KMS-11 (cell line): ENCODE measurements at regions not wholly inside any gene's neighbourhood (a gene's known extent, or its start where the extent isn't known, plus 50 kb on each side); places are given as distances from the start of the nearest gene placed in this dataset.

Experiments used
- H2AFZ ChIP-seq: fragments of 200-600 bp; sonication (generic); 2 replicates; pipeline ENCODE4 v1.6.1; 2016; ENCODE audit warnings: antibody characterized with exemption, mixed run types, low read depth
- H3K27ac ChIP-seq: fragments of 200-600 bp; sonication (generic); 2 replicates; pipeline ENCODE4 v1.6.1; 2016; ENCODE audit warnings: mild to moderate bottlenecking, mixed run types
- H3K27me3 ChIP-seq: fragments of 200-600 bp; sonication (generic); 2 replicates; pipeline ENCODE4 v1.6.1; 2017; ENCODE audit warnings: mild to moderate bottlenecking, low read depth, mixed run types, moderate library complexity; ENCODE audit not compliant: insufficient read depth
- H3K36me3 ChIP-seq: fragments of 200-600 bp; sonication (generic); 2 replicates; pipeline ENCODE4 v1.6.1; 2017; ENCODE audit warnings: mild to moderate bottlenecking, mixed run types; ENCODE audit not compliant: insufficient read depth
- H3K4me1 ChIP-seq: fragments of 200-600 bp; sonication (generic); 2 replicates; pipeline ENCODE4 v1.6.1; 2016; ENCODE audit warnings: mild to moderate bottlenecking, low read depth, mixed run types; ENCODE audit not compliant: poor library complexity, severe bottlenecking
- H3K4me2 ChIP-seq: fragments of 200-600 bp; sonication (generic); 2 replicates; pipeline ENCODE4 v1.7.0; 2016; ENCODE audit warnings: mild to moderate bottlenecking, mixed run types
- H3K4me3 ChIP-seq: fragments of 200-600 bp; sonication (generic); IDR thresholded peaks from 2 replicates; pipeline ENCODE4 v1.6.1; 2017; ENCODE audit warnings: low read depth, low read length, mixed read lengths; ENCODE audit not compliant: insufficient read depth
- H3K79me2 ChIP-seq: fragments of 200-600 bp; sonication (generic); 2 replicates; pipeline ENCODE4 v1.6.1; 2016; ENCODE audit warnings: low read depth, mixed run types; ENCODE audit not compliant: insufficient read depth
- H3K9ac ChIP-seq: fragments of 200-600 bp; sonication (generic); 2 replicates; pipeline ENCODE4 v1.6.1; 2016; ENCODE audit warnings: mild to moderate bottlenecking, mixed run types
- H4K20me1 ChIP-seq: fragments of 200-600 bp; sonication (generic); 2 replicates; pipeline ENCODE4 v1.6.1; 2016; ENCODE audit warnings: mild to moderate bottlenecking, mixed run types; ENCODE audit not compliant: insufficient read depth
- TF ChIP-seq, protein P1 (sequence below): fragments of 200-600 bp; sonication (generic); conservative IDR thresholded peaks from 2 replicates; pipeline ENCODE4 v1.6.1; 2017; ENCODE audit warnings: low read depth, mild to moderate bottlenecking, antibody characterized with exemption, low read length, moderate library complexity, mixed read lengths

DNA sequence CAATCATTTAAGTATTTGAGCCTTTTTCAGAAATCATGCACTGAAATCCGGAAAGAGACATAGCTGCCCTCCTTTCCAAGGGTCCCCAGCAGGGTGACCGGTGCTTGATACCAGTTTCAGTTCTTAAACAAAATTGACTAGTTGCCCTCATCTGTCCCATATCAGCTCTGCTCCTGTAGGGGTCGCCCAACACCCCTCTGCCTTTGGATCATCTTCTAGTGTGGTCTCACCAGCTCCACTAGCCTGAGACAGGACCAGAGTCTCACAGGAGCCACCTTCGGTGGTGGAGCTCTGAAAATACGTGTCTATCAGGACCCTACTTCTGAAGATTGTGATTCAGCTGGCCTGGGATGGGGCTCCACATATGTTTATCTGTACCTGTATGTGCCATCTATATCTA is 428.2 kb downstream of the ENC1 start:
- TF ChIP-seq, protein P1, sequence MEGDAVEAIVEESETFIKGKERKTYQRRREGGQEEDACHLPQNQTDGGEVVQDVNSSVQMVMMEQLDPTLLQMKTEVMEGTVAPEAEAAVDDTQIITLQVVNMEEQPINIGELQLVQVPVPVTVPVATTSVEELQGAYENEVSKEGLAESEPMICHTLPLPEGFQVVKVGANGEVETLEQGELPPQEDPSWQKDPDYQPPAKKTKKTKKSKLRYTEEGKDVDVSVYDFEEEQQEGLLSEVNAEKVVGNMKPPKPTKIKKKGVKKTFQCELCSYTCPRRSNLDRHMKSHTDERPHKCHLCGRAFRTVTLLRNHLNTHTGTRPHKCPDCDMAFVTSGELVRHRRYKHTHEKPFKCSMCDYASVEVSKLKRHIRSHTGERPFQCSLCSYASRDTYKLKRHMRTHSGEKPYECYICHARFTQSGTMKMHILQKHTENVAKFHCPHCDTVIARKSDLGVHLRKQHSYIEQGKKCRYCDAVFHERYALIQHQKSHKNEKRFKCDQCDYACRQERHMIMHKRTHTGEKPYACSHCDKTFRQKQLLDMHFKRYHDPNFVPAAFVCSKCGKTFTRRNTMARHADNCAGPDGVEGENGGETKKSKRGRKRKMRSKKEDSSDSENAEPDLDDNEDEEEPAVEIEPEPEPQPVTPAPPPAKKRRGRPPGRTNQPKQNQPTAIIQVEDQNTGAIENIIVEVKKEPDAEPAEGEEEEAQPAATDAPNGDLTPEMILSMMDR, result peak; percentile 57
- Histone ChIP-seq H3K4me2 (no peak overlapping the region), H3K36me3 (no peaks in the 10 kb centered on the region), H4K20me1 (no peaks in the 10 kb centered on the region), H2AFZ (no peak overlapping the region), H3K27ac (no peak overlapping the region), H3K79me2 (no peaks in the 10 kb centered on the region), H3K9ac (no peak overlapping the region), H3K4me3 (no peak overlapping the region), H3K27me3 (no peaks in the 10 kb centered on the region), H3K4me1 (peaks cover 6% of the 10 kb centered on the region)

DNA sequence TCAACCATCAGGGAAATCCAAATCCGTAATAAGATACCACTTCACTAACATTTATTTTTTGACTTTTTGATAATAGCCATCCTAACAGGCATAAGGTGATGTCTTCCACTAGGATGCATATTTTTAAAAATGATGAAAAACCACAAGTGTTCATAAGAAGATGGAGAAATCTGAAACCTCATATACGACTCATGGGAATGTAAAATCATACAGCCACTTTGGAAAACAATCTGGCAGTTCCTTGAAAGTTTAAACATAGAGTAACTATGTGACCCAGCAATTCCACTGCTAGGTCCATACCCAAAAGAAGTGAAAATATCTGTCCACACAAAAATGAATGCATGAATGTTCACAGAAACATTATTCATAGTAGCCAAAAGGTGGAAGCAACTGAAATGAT is 431.0 kb downstream of the ENC1 start:
- no peak overlapping the region for H2AFZ ChIP-seq
- no peaks in the 10 kb centered on the region for H3K79me2 ChIP-seq
- H3K4me3 ChIP-seq, result no peak overlapping the region
- TF ChIP-seq, protein P1, result no peak
- no peaks in the 10 kb centered on the region for H4K20me1 ChIP-seq
- H3K27me3 ChIP-seq, result no peaks in the 10 kb centered on the region
- H3K27ac ChIP-seq, result no peak overlapping the region
- H3K4me1 ChIP-seq, result peaks cover 6% of the 10 kb centered on the region
- H3K9ac ChIP-seq, result no peak overlapping the region
- H3K36me3 ChIP-seq, result no peaks in the 10 kb centered on the region
- no peak overlapping the region for H3K4me2 ChIP-seq

DNA sequence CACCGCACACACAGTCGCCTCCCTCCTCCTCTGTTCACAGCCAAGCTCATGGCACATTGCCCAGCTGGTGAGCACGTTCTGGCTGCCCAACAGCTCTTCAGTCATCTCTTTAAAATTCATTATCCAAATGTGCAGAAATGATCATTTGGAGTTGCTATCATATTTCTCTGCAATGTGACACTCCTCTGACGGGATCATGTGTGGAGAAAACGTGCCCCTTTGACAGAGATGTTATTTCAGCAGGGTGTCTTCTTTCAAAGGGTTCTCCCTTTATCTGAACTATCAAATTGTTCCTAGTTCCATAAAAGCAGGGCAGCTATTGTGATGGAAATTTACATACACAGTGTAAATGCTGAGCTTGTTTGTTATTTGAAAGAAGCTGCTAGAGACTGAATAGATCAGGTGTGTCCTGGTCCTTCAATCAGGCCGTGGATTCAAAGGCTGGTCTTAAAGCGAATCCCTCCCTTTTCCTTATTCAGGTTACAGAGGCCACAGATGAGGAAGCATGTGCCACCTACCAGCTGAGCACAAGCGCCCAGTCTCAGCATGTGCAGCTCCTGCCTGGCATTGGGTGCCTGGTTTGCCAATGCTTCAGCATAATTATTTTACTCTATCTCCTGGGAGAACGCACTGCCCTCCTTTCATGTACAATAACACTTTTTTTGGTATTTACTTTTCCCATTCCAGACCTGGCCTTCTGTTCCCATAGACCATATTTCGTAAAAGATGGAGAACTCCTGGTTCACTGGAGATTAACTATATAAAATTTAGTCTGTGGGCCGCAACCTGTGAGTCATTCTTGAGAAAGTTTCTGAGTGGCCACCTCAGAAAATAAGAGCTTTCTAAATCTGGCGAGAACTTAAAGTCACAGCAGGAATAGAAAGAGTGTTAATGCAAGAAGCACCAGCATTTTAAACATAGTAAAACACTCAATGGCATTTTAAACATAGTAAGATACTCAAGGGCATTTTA is 433.7 kb downstream of the ENC1 start:
- Histone ChIP-seq H3K4me2 (no peak overlapping the region), H3K4me1 (peaks cover 6% of the 10 kb centered on the region)
- TF ChIP-seq, protein P1, result no peak

DNA sequence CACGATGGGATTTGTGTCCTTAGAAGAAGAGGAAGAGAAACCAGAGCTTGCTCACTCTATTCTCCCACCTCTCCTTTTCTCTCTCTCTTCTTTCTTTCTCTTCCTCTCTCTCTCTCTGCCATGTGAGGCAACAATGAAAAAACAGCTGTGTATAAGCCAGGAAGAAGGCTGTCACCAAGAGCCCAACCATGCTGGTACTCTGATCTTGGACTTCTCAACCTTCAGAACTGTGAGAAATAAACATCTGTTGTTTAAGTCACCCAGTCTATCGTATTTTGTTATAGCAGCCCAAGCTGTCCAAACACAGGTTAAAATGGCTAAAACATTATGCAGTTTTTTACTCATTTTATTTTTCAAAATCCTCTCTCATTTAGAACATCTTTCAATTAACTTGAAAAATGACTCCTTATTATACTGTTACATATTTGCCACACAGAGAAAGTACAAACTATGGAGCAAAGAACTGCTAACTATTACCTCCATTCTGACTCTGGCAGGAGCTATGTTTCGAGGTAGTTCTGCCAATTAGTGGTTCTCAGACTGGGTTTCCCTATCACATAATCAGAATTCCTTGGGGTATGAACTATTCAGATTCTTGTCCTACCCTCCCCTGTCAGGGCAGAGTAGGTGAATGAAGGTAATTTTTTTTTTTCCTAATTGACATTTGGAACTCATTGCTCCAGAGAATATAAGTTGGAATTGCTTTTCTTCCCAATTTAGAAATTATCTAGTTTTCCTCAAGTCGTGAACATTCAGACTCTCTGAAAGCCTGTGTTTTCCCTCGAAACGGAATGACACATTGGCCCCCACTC is 434.6 kb downstream of the ENC1 start:
- Histone ChIP-seq H3K27me3 (no peaks in the 10 kb centered on the region), H2AFZ (no peak overlapping the region), H3K36me3 (no peaks in the 10 kb centered on the region), H3K4me1 (peaks cover 15% of the 10 kb centered on the region), H3K9ac (no peak overlapping the region), H3K27ac (no peak overlapping the region), H3K79me2 (no peaks in the 10 kb centered on the region), H3K4me3 (no peak overlapping the region), H3K4me2 (no peak overlapping the region), H4K20me1 (no peaks in the 10 kb centered on the region)
- TF ChIP-seq, protein P1, result no peak

More for the DNA sequence above, 433.7 kb downstream of the ENC1 start:
- Histone ChIP-seq H2AFZ (no peak overlapping the region), H3K36me3 (no peaks in the 10 kb centered on the region), H3K27ac (no peak overlapping the region), H3K4me3 (no peak overlapping the region), H3K9ac (no peak overlapping the region), H3K27me3 (no peaks in the 10 kb centered on the region), H4K20me1 (no peaks in the 10 kb centered on the region), H3K79me2 (no peaks in the 10 kb centered on the region)
